PC-9 (cell line): ENCODE measurements at regions not wholly inside any gene's neighbourhood (a gene's known extent, or its start where the extent isn't known, plus 50 kb on each side); places are given as distances from the start of the nearest gene placed in this dataset.
"Not testable (repeated sequence)": the region's sequence is repeated elsewhere in the genome, so short reads cannot be mapped to it uniquely, and the experiment has no call there.

Experiments
- BruUV-seq: library from RNA; stranded (reverse); fragments of 400-500 nt; replicated peaks from 2 replicates; lab custom pipeline; 2021; lab: Mats Ljungman, UMichigan
- CTCF ChIA-PET: fragments of 300-600 bp; sonication (Branson Sonifier 250); formaldehyde crosslinking; loops from one replicate; lab custom pipeline; 2022; ENCODE audit warnings: antibody characterized with exemption; lab: Charles Lee
- POLR2A ChIA-PET: fragments of 300-600 bp; sonication (Branson Sonifier 250); formaldehyde crosslinking; loops from one replicate; lab custom pipeline; 2022; ENCODE audit warnings: antibody characterized with exemption; ENCODE audit not compliant: unreplicated experiment; lab: Charles Lee
- DNase-seq, 2 experiments: peaks; one replicate each; pipeline versions ENCODE4 v3.0.0 to v3.0.0-alpha.2; 2015 to 2022; ENCODE audit warnings: mixed read lengths in 1 of 2
- H2AFZ ChIP-seq: fragments of 200-600 bp; sonication (generic); 2 replicates; pipeline ENCODE4 v1.8.1; 2017; ENCODE audit warnings: antibody characterized with exemption
- H3F3A ChIP-seq: fragments of 200-600 bp; sonication (generic); 2 replicates; pipeline ENCODE4 v1.8.1; 2017; ENCODE audit warnings: antibody characterized with exemption, mild to moderate bottlenecking, low read depth; ENCODE audit not compliant: insufficient read depth
- H3K27ac ChIP-seq: fragments of 200-600 bp; sonication (generic); 2 replicates; pipeline ENCODE4 v1.6.1; 2016; ENCODE audit warnings: mixed run types
- H3K27me3 ChIP-seq: fragments of 200-600 bp; sonication (generic); 2 replicates; pipeline ENCODE4 v1.6.1; 2016; ENCODE audit warnings: low read depth, mixed run types; ENCODE audit not compliant: insufficient read depth
- H3K36me3 ChIP-seq: fragments of 200-600 bp; sonication (generic); 2 replicates; pipeline ENCODE4 v1.6.1; 2016; ENCODE audit warnings: low read depth, mixed run types
- H3K4me1 ChIP-seq: fragments of 200-600 bp; sonication (generic); replicated peaks from 2 replicates; pipeline ENCODE4 v1.6.1; 2016; ENCODE audit warnings: mixed run types; ENCODE audit not compliant: insufficient read depth
- H3K4me2 ChIP-seq: fragments of 200-600 bp; sonication (generic); 2 replicates; pipeline ENCODE4 v1.6.1; 2017; ENCODE audit warnings: mixed run types
- H3K4me3 ChIP-seq: fragments of 200-600 bp; sonication (generic); 2 replicates; pipeline ENCODE4 v1.6.1; 2016; ENCODE audit warnings: mixed run types
- H3K79me2 ChIP-seq: fragments of 200-600 bp; sonication (generic); 2 replicates; pipeline ENCODE4 v1.6.1; 2017; ENCODE audit warnings: low read depth, mixed run types
- H3K9me2 ChIP-seq: fragments of 200-600 bp; sonication (generic); 2 replicates; pipeline ENCODE4 v1.8.1; 2017; ENCODE audit warnings: mild to moderate bottlenecking; ENCODE audit not compliant: insufficient read depth
- H3K9me3 ChIP-seq: fragments of 200-600 bp; sonication (generic); 2 replicates; pipeline ENCODE4 v1.8.1; 2016; ENCODE audit warnings: low read depth; ENCODE audit not compliant: insufficient read depth
- H4K20me1 ChIP-seq: fragments of 200-600 bp; sonication (generic); 2 replicates; pipeline ENCODE4 v1.8.1; 2017; ENCODE audit not compliant: insufficient read depth
- EZH2 ChIP-seq: fragments of 200-600 bp; sonication (generic); IDR thresholded peaks from 2 replicates; pipeline ENCODE4 v1.8.0; 2017; ENCODE audit warnings: antibody characterized with exemption, low read depth
- intact Hi-C: fragments of 100-400 bp; cut with micrococcal nuclease; formaldehyde crosslinking; loops from one replicate; pipeline ENCODE4 v1.10.0; 2022; ENCODE audit not compliant: unreplicated experiment
- TF ChIP-seq, protein P1 (sequence below): fragments of 200-600 bp; sonication (generic); conservative IDR thresholded peaks from 2 replicates; pipeline ENCODE4 v1.6.1; 2017; ENCODE audit warnings: mixed run types, antibody characterized with exemption, mild to moderate bottlenecking, moderate library complexity

- Histone ChIP-seq H4K20me1 (no peaks in the 10 kb centered on the region), H3K9me3 (peaks cover 7% of the 10 kb centered on the region), H3K9me2 (no peaks in the 10 kb centered on the region), H3K4me2 (no peak overlapping the region), H2AFZ (no peak overlapping the region), H3K4me1 (peaks cover 44% of the 10 kb centered on the region), H3K36me3 (no peaks in the 10 kb centered on the region), H3K4me3 (no peak overlapping the region), H3K79me2 (no peaks in the 10 kb centered on the region), H3K27ac (peak overlapping the region; percentile 20; the same call in 1 of the 2 replicates), H3F3A (peaks cover 18% of the 10 kb centered on the region), H3K27me3 (no peaks in the 10 kb centered on the region)
- intact Hi-C loops = no loop called here
- DNase-seq = no peak
- CTCF ChIA-PET = no interaction called here
- BruUV-seq = no TSS peak
- TF ChIP-seq EZH2 = no peak
- TF ChIP-seq, protein P1, sequence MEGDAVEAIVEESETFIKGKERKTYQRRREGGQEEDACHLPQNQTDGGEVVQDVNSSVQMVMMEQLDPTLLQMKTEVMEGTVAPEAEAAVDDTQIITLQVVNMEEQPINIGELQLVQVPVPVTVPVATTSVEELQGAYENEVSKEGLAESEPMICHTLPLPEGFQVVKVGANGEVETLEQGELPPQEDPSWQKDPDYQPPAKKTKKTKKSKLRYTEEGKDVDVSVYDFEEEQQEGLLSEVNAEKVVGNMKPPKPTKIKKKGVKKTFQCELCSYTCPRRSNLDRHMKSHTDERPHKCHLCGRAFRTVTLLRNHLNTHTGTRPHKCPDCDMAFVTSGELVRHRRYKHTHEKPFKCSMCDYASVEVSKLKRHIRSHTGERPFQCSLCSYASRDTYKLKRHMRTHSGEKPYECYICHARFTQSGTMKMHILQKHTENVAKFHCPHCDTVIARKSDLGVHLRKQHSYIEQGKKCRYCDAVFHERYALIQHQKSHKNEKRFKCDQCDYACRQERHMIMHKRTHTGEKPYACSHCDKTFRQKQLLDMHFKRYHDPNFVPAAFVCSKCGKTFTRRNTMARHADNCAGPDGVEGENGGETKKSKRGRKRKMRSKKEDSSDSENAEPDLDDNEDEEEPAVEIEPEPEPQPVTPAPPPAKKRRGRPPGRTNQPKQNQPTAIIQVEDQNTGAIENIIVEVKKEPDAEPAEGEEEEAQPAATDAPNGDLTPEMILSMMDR = no peak
- POLR2A ChIA-PET = no interaction called here
These were observed 71.8 kb upstream of the NPAS2 start for GRCh38 chr2:100747996-100748615.

DNA sequence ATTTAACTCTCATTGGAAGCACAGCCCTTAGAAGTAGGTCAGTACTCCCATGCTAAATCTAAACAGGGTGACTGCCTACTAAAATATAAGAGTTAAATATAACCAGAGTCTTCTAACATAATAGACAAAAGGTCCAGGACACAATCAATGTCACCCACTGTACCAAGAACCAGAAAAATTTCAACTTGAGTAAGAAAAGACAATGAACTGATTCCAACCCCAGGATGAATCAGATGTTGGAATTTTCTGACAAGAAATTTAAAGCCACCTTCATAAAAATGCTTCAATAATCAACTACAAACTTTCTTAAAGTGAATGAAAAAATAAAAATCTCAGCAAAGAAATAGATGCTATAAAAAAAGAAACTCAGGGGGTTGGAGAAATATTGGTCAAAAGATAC is 71.3 kb upstream of the NPAS2 start:
- Histone ChIP-seq H4K20me1 (no peaks in the 10 kb centered on the region), H3K4me1 (peaks cover 50% of the 10 kb centered on the region), H3K9me3 (peaks cover 7% of the 10 kb centered on the region), H3K27me3 (no peaks in the 10 kb centered on the region), H2AFZ (no peak overlapping the region), H3K4me3 (no peak overlapping the region), H3K4me2 (no peak overlapping the region), H3K79me2 (no peaks in the 10 kb centered on the region), H3K9me2 (no peaks in the 10 kb centered on the region), H3K36me3 (no peaks in the 10 kb centered on the region), H3F3A (peaks cover 21% of the 10 kb centered on the region), H3K27ac (no peak overlapping the region)
- ChIA-PET POLR2A (no interaction called here), CTCF (no interaction called here)
- DNase-seq = no peak
- no peak for TF ChIP-seq EZH2
- TF ChIP-seq, protein P1 = no peak
- BruUV-seq = no TSS peak
- intact Hi-C loops = no loop called here

DNA sequence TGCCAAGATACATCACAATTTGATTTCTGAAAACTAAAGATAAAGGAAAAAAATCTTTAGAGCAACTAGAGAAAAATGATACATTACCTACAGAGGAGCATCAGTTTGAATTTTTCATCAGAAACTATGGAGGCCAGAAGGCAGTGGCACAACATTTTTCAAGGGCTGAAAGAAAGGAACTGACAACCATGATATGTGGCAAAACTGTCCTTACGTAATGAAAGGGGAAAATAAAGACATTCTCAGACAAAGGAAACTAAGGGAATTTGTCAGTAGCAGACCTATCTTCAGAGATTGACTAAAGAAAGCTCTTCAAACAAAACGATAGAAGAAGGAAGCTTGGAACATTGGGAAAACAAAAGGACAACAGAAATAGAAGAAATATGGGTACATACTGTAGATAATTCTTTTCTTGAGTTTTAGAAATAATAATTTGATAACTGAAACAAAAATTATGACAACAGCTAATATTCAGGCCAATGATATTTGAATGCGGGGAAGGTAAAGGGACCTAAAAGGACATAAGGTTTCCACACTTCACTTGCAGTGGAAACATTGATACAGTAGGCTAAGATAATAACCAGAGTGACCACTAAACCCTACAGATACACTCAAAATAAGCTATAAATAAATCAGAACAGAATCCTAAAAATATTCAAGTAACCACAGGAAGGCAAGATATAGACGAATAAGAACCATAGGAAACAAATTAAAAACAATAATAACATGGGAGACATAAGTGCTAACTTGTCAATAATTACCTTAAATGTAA is 70.0 kb upstream of the NPAS2 start:
- intact Hi-C loops = no loop called here
- ChIA-PET POLR2A (no interaction called here), CTCF (no interaction called here)
- Histone ChIP-seq H3K4me1 (peaks cover 53% of the 10 kb centered on the region), H3K4me2 (no peak overlapping the region), H3K36me3 (no peaks in the 10 kb centered on the region), H3K79me2 (no peaks in the 10 kb centered on the region), H3K4me3 (no peak overlapping the region), H3F3A (peaks cover 21% of the 10 kb centered on the region), H3K9me2 (no peaks in the 10 kb centered on the region), H2AFZ (no peak overlapping the region), H3K27ac (no peak overlapping the region), H3K27me3 (no peaks in the 10 kb centered on the region), H3K9me3 (peaks cover 7% of the 10 kb centered on the region), H4K20me1 (no peaks in the 10 kb centered on the region)
- TF ChIP-seq, protein P1 = no peak
- no peak for TF ChIP-seq EZH2
- no peak for DNase-seq
- no TSS peak for BruUV-seq

DNA sequence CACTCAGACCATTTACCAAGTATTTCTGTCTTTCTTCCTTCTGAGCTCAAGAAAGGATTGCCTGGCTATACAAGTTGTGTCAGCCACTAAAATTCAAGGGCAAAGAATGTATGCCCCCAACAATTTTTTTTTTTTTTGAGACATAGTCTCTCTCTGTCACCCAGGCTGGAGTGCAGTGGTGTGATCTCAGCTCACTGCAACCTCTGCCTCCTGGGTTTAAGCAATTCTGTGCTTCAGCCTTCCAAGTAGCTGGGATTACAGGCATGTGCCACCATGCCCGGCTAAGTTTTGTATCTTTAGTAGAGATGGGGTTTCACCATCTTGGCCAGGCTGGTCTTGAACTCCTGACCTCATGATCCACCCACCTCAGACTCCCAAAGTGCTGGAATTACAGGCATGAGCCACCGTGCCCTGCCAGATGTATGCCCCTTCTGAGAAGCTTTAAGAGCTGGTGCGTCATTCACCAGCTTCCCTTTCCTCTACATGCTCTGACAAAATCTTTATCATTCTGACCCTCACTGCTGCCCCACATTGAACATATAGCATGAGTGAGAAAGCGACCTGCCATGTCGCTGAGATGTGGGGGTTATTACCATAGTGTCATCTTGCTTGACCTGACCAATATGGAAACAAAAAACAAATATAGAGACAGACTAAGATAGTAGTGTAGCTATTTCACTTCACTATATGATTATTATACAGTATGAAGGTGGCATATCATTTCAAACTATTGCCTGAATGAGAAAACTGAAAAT is 67.9 kb upstream of the NPAS2 start:
- CTCF ChIA-PET = interaction anchor here (0.5 to 0.7 kb wide), 3 partner anchors 69 to 810 kb away, joined by 3 to 4 read pairs (median 3); no protein-coding TSS in a partner anchor
- DNase-seq, BruUV-seq, H3K79me2 ChIP-seq, H3K9me2 ChIP-seq, intact Hi-C loops, H4K20me1 ChIP-seq, H3K27me3 ChIP-seq, H2AFZ ChIP-seq, H3K36me3 ChIP-seq, H3K4me3 ChIP-seq, H3K9me3 ChIP-seq: not testable (repeated sequence)
- Histone ChIP-seq H3K4me2 (peak overlapping the region; percentile 52), H3K27ac (peak overlapping the region; percentile 72), H3F3A (peaks cover 21% of the 10 kb centered on the region), H3K4me1 (peaks cover 53% of the 10 kb centered on the region)
- POLR2A ChIA-PET = interaction anchor here (0.5 to 0.7 kb wide), 2 partner anchors 43 to 1007 kb away, joined by 5 to 12 read pairs; no protein-coding TSS in a partner anchor
